ENCODE measurements at regions not wholly inside any gene's neighbourhood (a gene's known extent, or its start where the extent isn't known, plus 50 kb on each side); places are given as distances from the start of the nearest gene placed in this dataset.

- TF ChIP-seq CTCF (IDR thresholded peaks at IDR 0.05; ENCODE audit: low read depth, low read length) (peak; percentile 90), POLR2A (IDR thresholded peaks at IDR 0.05; ENCODE audit: extremely low read depth, insufficient read length) (no peak), MAX (IDR thresholded peaks at IDR 0.05; ENCODE audit: low read depth, low read length) (peak; percentile 40; the same call in 1 of the 2 replicates)
These were observed 185.7 kb upstream of the IL12B start for GRCh38 chr5:159515909-159516415.
